HFFc6 (cell line): ENCODE measurements at regions not wholly inside any gene's neighbourhood (a gene's known extent, or its start where the extent isn't known, plus 50 kb on each side); places are given as distances from the start of the nearest gene placed in this dataset.

Experiments
- DNase-seq: peaks from one replicate; pipeline ENCODE4 v3.0.0-alpha.2; 2018
- H3K27ac Mint-ChIP-seq: 2 replicates; pipeline ENCODE4 v1.8.0; 2020; ENCODE audit warnings: mild to moderate bottlenecking, mixed read lengths
- H3K27me3 Mint-ChIP-seq: 2 replicates; pipeline ENCODE4 v1.8.0; 2021; ENCODE audit warnings: mild to moderate bottlenecking, moderate library complexity, mixed read lengths; ENCODE audit not compliant: insufficient read depth
- H3K36me3 Mint-ChIP-seq: 2 replicates; pipeline ENCODE4 v1.8.0; 2021; ENCODE audit warnings: low read depth, mixed read lengths
- H3K4me1 Mint-ChIP-seq: 2 replicates; pipeline ENCODE4 v1.8.0; 2020; ENCODE audit warnings: low read depth, mixed read lengths
- H3K4me3 Mint-ChIP-seq: 2 replicates; pipeline ENCODE4 v1.8.0; 2020; ENCODE audit warnings: mild to moderate bottlenecking, moderate library complexity, mixed read lengths
- H3K9me3 Mint-ChIP-seq: 2 replicates; pipeline ENCODE4 v1.8.0; 2020; ENCODE audit warnings: mild to moderate bottlenecking, mixed read lengths
- CTCF ChIP-seq: fragments of 200-600 bp; sonication (generic); IDR thresholded peaks from 2 replicates; pipeline ENCODE4 v1.5.0; 2021; ENCODE audit warnings: antibody characterized with exemption, mild to moderate bottlenecking

GRCh38 chr9:3746296-3747275, 220.8 kb upstream of the RFX3 start:
- Mint-ChIP-seq H3K27me3 (no peaks in the 10 kb centered on the region; the same call in 1 of the 2 replicates), H3K4me3 (peak overlapping the region; percentile 7), H3K9me3 (no peaks in the 10 kb centered on the region), H3K4me1 (peaks cover 56% of the 10 kb centered on the region), H3K36me3 (peaks cover 5% of the 10 kb centered on the region; the same call in 1 of the 2 replicates), H3K27ac (peak overlapping the region; percentile 64)
- DNase-seq, result peak; percentile 82
- TF ChIP-seq CTCF, result no peak

GRCh38 chr9:3743901-3744413, 218.2 kb upstream of the RFX3 start:
- Mint-ChIP-seq H3K27ac (no peak overlapping the region), H3K4me3 (no peak overlapping the region), H3K4me1 (peaks cover 55% of the 10 kb centered on the region), H3K9me3 (no peaks in the 10 kb centered on the region), H3K36me3 (peaks cover 5% of the 10 kb centered on the region; the same call in 1 of the 2 replicates), H3K27me3 (no peaks in the 10 kb centered on the region; the same call in 1 of the 2 replicates)
- DNase-seq, result no peak
- TF ChIP-seq CTCF, result no peak

GRCh38 chr9:3742586-3742985, 216.8 kb upstream of the RFX3 start:
- DNase-seq, result no peak
- Mint-ChIP-seq H3K4me1 (peaks cover 50% of the 10 kb centered on the region), H3K27ac (no peak overlapping the region), H3K9me3 (no peaks in the 10 kb centered on the region), H3K4me3 (no peak overlapping the region), H3K36me3 (peaks cover 5% of the 10 kb centered on the region; the same call in 1 of the 2 replicates), H3K27me3 (no peaks in the 10 kb centered on the region; the same call in 1 of the 2 replicates)
- TF ChIP-seq CTCF, result no peak

- no peak for TF ChIP-seq CTCF
These were observed 215.9 kb upstream of the RFX3 start for GRCh38 chr9:3741729-3742128.

GRCh38 chr9:3740690-3741419, 215.1 kb upstream of the RFX3 start:
- Mint-ChIP-seq H3K27ac (peak overlapping the region; percentile 39; the same call in 1 of the 2 replicates), H3K27me3 (no peaks in the 10 kb centered on the region; the same call in 1 of the 2 replicates), H3K36me3 (peaks cover under 1% of the 10 kb centered on the region; the same call in 1 of the 2 replicates), H3K4me1 (peaks cover 34% of the 10 kb centered on the region), H3K4me3 (no peak overlapping the region; the same call in 1 of the 2 replicates), H3K9me3 (no peaks in the 10 kb centered on the region)
- peak; percentile 11 for DNase-seq
- no peak for TF ChIP-seq CTCF

More at GRCh38 chr9:3741729-3742128, 215.9 kb upstream of the RFX3 start:
- peaks cover 42% of the 10 kb centered on the region for H3K4me1 Mint-ChIP-seq
- peaks cover 5% of the 10 kb centered on the region; the same call in 1 of the 2 replicates for H3K36me3 Mint-ChIP-seq
- no peak overlapping the region for H3K27ac Mint-ChIP-seq
- no peaks in the 10 kb centered on the region; the same call in 1 of the 2 replicates for H3K27me3 Mint-ChIP-seq
- H3K4me3 Mint-ChIP-seq, result no peak overlapping the region
- no peak for DNase-seq
- H3K9me3 Mint-ChIP-seq, result no peaks in the 10 kb centered on the region
